ENCODE measurements at regions not wholly inside any gene's neighbourhood (a gene's known extent, or its start where the extent isn't known, plus 50 kb on each side); places are given as distances from the start of the nearest gene placed in this dataset.

GRCh38 chr7:10874666-10875065 is 99.0 kb upstream of the PHF14 start:
- Histone ChIP-seq H3K18ac (ENCODE audit: low read depth, low read length) (no peak overlapping the region), H4K20me1 (ENCODE audit: insufficient read depth, low read length) (no peaks in the 10 kb centered on the region), H3K27me3 (ENCODE audit: control insufficient read depth, insufficient read depth, low read length) (no peaks in the 10 kb centered on the region), H4K91ac (ENCODE audit: insufficient read depth, low read depth, low read length) (no peak overlapping the region), H3K14ac (replicated peaks; ENCODE audit: low read depth, low read length) (no peak overlapping the region), H3K56ac (ENCODE audit: extremely low read depth, insufficient read depth, low read length) (no peak overlapping the region), H4K8ac (ENCODE audit: low read depth in 2 of 2, low read length in 2 of 2) (no peak overlapping the region), H2AK5ac (ENCODE audit: low read depth, low read length) (no peak overlapping the region), H3K4me2 (ENCODE audit: low read depth, low read length) (no peak overlapping the region), H2AK9ac (replicated peaks; ENCODE audit: low read depth, low read length, poor library complexity) (no peak overlapping the region), H3K4me1 (ENCODE audit: control insufficient read depth, insufficient read depth, low read length) (no peaks in the 10 kb centered on the region), H2BK120ac (ENCODE audit: low read depth, low read length) (no peak overlapping the region), H3K4ac (ENCODE audit: low read depth, low read length) (no peak overlapping the region), H4K5ac (ENCODE audit: low read depth, low read length) (no peak overlapping the region), H3K36me3 (ENCODE audit: control insufficient read depth, insufficient read depth, low read length) (no peaks in the 10 kb centered on the region), H2BK5ac (ENCODE audit: low read depth, low read length, poor library complexity, severe bottlenecking) (no peak overlapping the region), H3K79me1 (ENCODE audit: low read depth in 1 of 2, low read length in 2 of 2) (no peaks in the 10 kb centered on the region), H3K27ac (ENCODE audit: insufficient read depth, low read length) (no peak overlapping the region), H3K9me3 (ENCODE audit: control insufficient read depth, insufficient read depth, low read length) (no peaks in the 10 kb centered on the region), H2BK15ac (ENCODE audit: low read depth, low read length) (no peak overlapping the region), H2BK20ac (ENCODE audit: low read depth, low read length) (no peak overlapping the region), H3K9ac (ENCODE audit: low read depth, low read length) (no peak overlapping the region), H3K4me3 (ENCODE audit: insufficient read depth, low read depth, low read length) (no peak overlapping the region), H3K23ac (ENCODE audit: low read depth, low read length) (no peak overlapping the region), H2AFZ (replicated peaks; ENCODE audit: low read length, poor library complexity) (no peak overlapping the region), H3K9me1 (ENCODE audit: insufficient read depth, low read length) (no peaks in the 10 kb centered on the region)
- ChIA-PET POLR2A (ENCODE audit: unreplicated experiment) (no interaction called here), CTCF (no interaction called here)
- dilution Hi-C loops (cut with HindIII; ENCODE audit: low sequenced_read_pairs, unreplicated experiment) (no loop called here), intact Hi-C loops (cut with micrococcal nuclease) (no loop called here), in situ Hi-C loops (cut with MboI; ENCODE audit: low sequenced_read_pairs) (no loop called here)
- no peak for TF ChIP-seq ELK1 (IDR thresholded peaks at IDR 0.05; ENCODE audit: borderline replicate concordance, low read depth, low read length)
- TF ChIP-seq CTCF (conservative IDR thresholded peaks at IDR 0.05; ENCODE audit: low read depth, low read length) = no peak
- TF ChIP-seq CHD1 (IDR thresholded peaks at IDR 0.05; ENCODE audit: low read depth, low read length) = no peak
- no peak for TF ChIP-seq CEBPB (IDR thresholded peaks at IDR 0.05; ENCODE audit: low read depth, low read length)
- no peak for TF ChIP-seq MAFK (IDR thresholded peaks at IDR 0.05; ENCODE audit: low read depth, low read length)
- TF ChIP-seq FOS (IDR thresholded peaks at IDR 0.05; ENCODE audit: low read depth, low read length) = no peak
- TF ChIP-seq RCOR1 (IDR thresholded peaks at IDR 0.05; ENCODE audit: insufficient replicate concordance, low read length) = no peak
- no peak for TF ChIP-seq USF2 (IDR thresholded peaks at IDR 0.05; ENCODE audit: low read depth, low read length)
- TF ChIP-seq POLR2A (IDR thresholded peaks at IDR 0.05; ENCODE audit: low read depth, low read length) = no peak
- TF ChIP-seq MXI1 (IDR thresholded peaks at IDR 0.05; ENCODE audit: borderline replicate concordance, low read depth, low read length) = no peak
- no peak for TF ChIP-seq SMC3 (IDR thresholded peaks at IDR 0.05; ENCODE audit: low read depth, low read length)
- TF ChIP-seq RFX5 (IDR thresholded peaks at IDR 0.05; ENCODE audit: low read depth, low read length) = no peak
- TF ChIP-seq BHLHE40 (IDR thresholded peaks at IDR 0.05; ENCODE audit: low read depth, low read length) = no peak
- no peak for TF ChIP-seq RAD21 (IDR thresholded peaks at IDR 0.05; ENCODE audit: low read length)
- WGBS, 2 experiments (ENCODE audit: extremely low coverage in 2 of 2, insufficient read length in 1 of 2) = no CpG with 5 or more reads among the region's 1 CpG
- no peak for ATAC-seq (ENCODE audit: low read depth)
- no peak for DNase-seq
- BruUV-seq (replicated peaks) = no TSS peak

Measured in IMR-90 (cell line).